Activated T-helper 1 cell treated with Interleukin-2 at 50 U/mL for 16 hours (primary cell): ENCODE measurements at regions not wholly inside any gene's neighbourhood (a gene's known extent, or its start where the extent isn't known, plus 50 kb on each side); places are given as distances from the start of the nearest gene placed in this dataset.

Source experiments
- DNase-seq: peaks from one replicate; pipeline ENCODE4 v3.0.0-alpha.2; 2020; ENCODE audit warnings: low read depth

GRCh38 chr11:127490896-127491295 is 490.3 kb upstream of the KIRREL3 start:
- DNase-seq, result no peak

GRCh38 chr11:127485541-127485940 is 485.0 kb upstream of the KIRREL3 start:
- DNase-seq, result no peak

- DNase-seq, result no peak
These were observed 480.8 kb upstream of the KIRREL3 start for GRCh38 chr11:127481391-127481790.

- no peak for DNase-seq
These were observed 478.3 kb upstream of the KIRREL3 start for GRCh38 chr11:127478826-127479225.

GRCh38 chr11:127474766-127475165 is 474.2 kb upstream of the KIRREL3 start:
- no peak for DNase-seq

- no peak for DNase-seq
These were observed 471.9 kb upstream of the KIRREL3 start for GRCh38 chr11:127472505-127472904.

GRCh38 chr11:127471662-127472061 is 471.1 kb upstream of the KIRREL3 start:
- DNase-seq, result no peak

- DNase-seq, result no peak
These were observed 469.8 kb upstream of the KIRREL3 start for GRCh38 chr11:127470306-127470884.

- no peak for DNase-seq
These were observed 463.8 kb upstream of the KIRREL3 start for GRCh38 chr11:127464325-127464724.

- DNase-seq, result no peak
These were observed 461.4 kb upstream of the KIRREL3 start for GRCh38 chr11:127462065-127462344.

- DNase-seq, result no peak
These were observed 460.9 kb upstream of the KIRREL3 start for GRCh38 chr11:127461241-127462064.

GRCh38 chr11:127458561-127458960 is 458.0 kb upstream of the KIRREL3 start:
- no peak for DNase-seq

- no peak for DNase-seq
These were observed 454.3 kb upstream of the KIRREL3 start for GRCh38 chr11:127454856-127455255.

GRCh38 chr11:127452533-127452932 is 452.0 kb upstream of the KIRREL3 start:
- DNase-seq, result no peak

GRCh38 chr11:127451861-127452260 is 451.3 kb upstream of the KIRREL3 start:
- no peak for DNase-seq

GRCh38 chr11:127448101-127448500 is 447.5 kb upstream of the KIRREL3 start:
- DNase-seq, result no peak

- DNase-seq, result no peak
These were observed 444.9 kb upstream of the KIRREL3 start for GRCh38 chr11:127445476-127445875.

GRCh38 chr11:127443297-127443696 is 442.7 kb upstream of the KIRREL3 start:
- no peak for DNase-seq

- no peak for DNase-seq
These were observed 440.0 kb upstream of the KIRREL3 start for GRCh38 chr11:127440616-127441015.

GRCh38 chr11:127425281-127425680 is 424.7 kb upstream of the KIRREL3 start:
- no peak for DNase-seq

- no peak for DNase-seq
These were observed 424.1 kb upstream of the KIRREL3 start for GRCh38 chr11:127424661-127425060.

GRCh38 chr11:127420139-127420538 is 419.6 kb upstream of the KIRREL3 start:
- DNase-seq, result no peak

GRCh38 chr11:127412722-127413380 is 412.3 kb upstream of the KIRREL3 start:
- no peak for DNase-seq
